Parathyroid adenoma (tissue), 2 donors: ENCODE measurements at regions not wholly inside any gene's neighbourhood (a gene's known extent, or its start where the extent isn't known, plus 50 kb on each side); places are given as distances from the start of the nearest gene placed in this dataset.

ENCODE experiments used
- H2AFZ ChIP-seq: fragments of 300-600 bp; sonication (generic); one replicate; pipeline ENCODE4 v1.7.0; 2017; ENCODE audit warnings: antibody characterized with exemption, mild to moderate bottlenecking
- H3K27ac ChIP-seq: fragments of 300-600 bp; sonication (generic); one replicate; pipeline ENCODE4 v1.7.0; 2017
- H3K27me3 ChIP-seq: fragments of 300-600 bp; sonication (generic); one replicate; pipeline ENCODE4 v1.7.0; 2017; ENCODE audit warnings: low read length; ENCODE audit not compliant: control insufficient read depth, insufficient read depth
- H3K36me3 ChIP-seq: fragments of 300-600 bp; sonication (generic); one replicate; pipeline ENCODE4 v1.7.0; 2017; ENCODE audit warnings: low read length; ENCODE audit not compliant: control insufficient read depth, insufficient read depth
- H3K4me1 ChIP-seq: fragments of 300-600 bp; sonication (generic); one replicate; pipeline ENCODE4 v1.7.0; 2017; ENCODE audit warnings: control low read depth
- H3K4me2 ChIP-seq: fragments of 300-600 bp; sonication (generic); one replicate; pipeline ENCODE4 v1.7.0; 2017; ENCODE audit warnings: low read length
- H3K4me3 ChIP-seq: fragments of 300-600 bp; sonication (generic); one replicate; pipeline ENCODE4 v1.7.0; 2017; ENCODE audit warnings: low read depth, low read length
- H3K79me2 ChIP-seq: fragments of 300-600 bp; sonication (generic); one replicate; pipeline ENCODE4 v1.7.0; 2017; ENCODE audit warnings: control low read depth
- H3K9ac ChIP-seq: fragments of 300-600 bp; sonication (generic); one replicate; pipeline ENCODE4 v1.7.0; 2017; ENCODE audit warnings: mild to moderate bottlenecking
- H3K9me3 ChIP-seq: fragments of 300-600 bp; sonication (generic); one replicate; pipeline ENCODE4 v1.7.0; 2017; ENCODE audit warnings: low read length; ENCODE audit not compliant: control insufficient read depth
- TF ChIP-seq, protein P1 (sequence below): fragments of 300-600 bp; sonication (generic); IDR thresholded peaks from one replicate; pipeline ENCODE4 v1.7.0; 2017; ENCODE audit warnings: antibody characterized with exemption, mild to moderate bottlenecking
- donor health status: primary hyperparathyroidism.

DNA sequence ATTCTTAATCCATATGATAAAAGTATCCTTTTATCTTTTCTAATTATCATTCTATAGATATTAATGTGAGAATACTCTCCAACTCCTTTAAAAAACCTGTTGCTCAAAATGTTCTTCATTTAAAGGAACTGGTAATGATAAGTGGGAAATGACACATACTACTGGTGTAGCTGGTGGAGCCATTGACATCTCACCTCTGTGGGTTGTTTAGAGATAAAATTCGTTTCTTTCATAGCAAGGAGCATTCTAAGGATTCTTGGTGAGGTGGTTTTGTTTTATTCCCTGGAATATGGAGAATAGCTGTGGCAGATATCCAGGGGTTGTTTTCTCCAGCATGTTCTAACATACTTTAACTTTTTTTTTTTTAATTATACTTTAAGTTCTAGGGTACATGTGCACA, 299.8 kb upstream of the THBS1 start:
- Histone ChIP-seq H3K9me3 (no peaks in the 10 kb centered on the region), H3K4me2 (no peak overlapping the region), H3K4me1 (no peaks in the 10 kb centered on the region), H3K27me3 (no peaks in the 10 kb centered on the region), H3K36me3 (no peaks in the 10 kb centered on the region), H3K9ac (no peak overlapping the region), H3K4me3 (no peak overlapping the region), H3K79me2 (no peaks in the 10 kb centered on the region), H3K27ac (no peak overlapping the region), H2AFZ (no peak overlapping the region)
- TF ChIP-seq, protein P1, sequence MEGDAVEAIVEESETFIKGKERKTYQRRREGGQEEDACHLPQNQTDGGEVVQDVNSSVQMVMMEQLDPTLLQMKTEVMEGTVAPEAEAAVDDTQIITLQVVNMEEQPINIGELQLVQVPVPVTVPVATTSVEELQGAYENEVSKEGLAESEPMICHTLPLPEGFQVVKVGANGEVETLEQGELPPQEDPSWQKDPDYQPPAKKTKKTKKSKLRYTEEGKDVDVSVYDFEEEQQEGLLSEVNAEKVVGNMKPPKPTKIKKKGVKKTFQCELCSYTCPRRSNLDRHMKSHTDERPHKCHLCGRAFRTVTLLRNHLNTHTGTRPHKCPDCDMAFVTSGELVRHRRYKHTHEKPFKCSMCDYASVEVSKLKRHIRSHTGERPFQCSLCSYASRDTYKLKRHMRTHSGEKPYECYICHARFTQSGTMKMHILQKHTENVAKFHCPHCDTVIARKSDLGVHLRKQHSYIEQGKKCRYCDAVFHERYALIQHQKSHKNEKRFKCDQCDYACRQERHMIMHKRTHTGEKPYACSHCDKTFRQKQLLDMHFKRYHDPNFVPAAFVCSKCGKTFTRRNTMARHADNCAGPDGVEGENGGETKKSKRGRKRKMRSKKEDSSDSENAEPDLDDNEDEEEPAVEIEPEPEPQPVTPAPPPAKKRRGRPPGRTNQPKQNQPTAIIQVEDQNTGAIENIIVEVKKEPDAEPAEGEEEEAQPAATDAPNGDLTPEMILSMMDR, result no peak

GRCh38 chr15:39282663-39283208, 298.1 kb upstream of the THBS1 start:
- Histone ChIP-seq H3K79me2 (no peaks in the 10 kb centered on the region), H2AFZ (no peak overlapping the region), H3K27ac (no peak overlapping the region), H3K4me1 (no peaks in the 10 kb centered on the region), H3K9ac (no peak overlapping the region), H3K4me3 (no peak overlapping the region), H3K27me3 (no peaks in the 10 kb centered on the region), H3K4me2 (no peak overlapping the region), H3K36me3 (no peaks in the 10 kb centered on the region), H3K9me3 (no peaks in the 10 kb centered on the region)
- TF ChIP-seq, protein P1, result no peak

GRCh38 chr15:39283531-39283930, 297.3 kb upstream of the THBS1 start:
- Histone ChIP-seq H3K79me2 (no peaks in the 10 kb centered on the region), H3K27me3 (no peaks in the 10 kb centered on the region), H2AFZ (no peak overlapping the region), H3K36me3 (no peaks in the 10 kb centered on the region), H3K9ac (no peak overlapping the region), H3K27ac (no peak overlapping the region), H3K9me3 (no peaks in the 10 kb centered on the region), H3K4me3 (no peak overlapping the region), H3K4me1 (no peaks in the 10 kb centered on the region), H3K4me2 (no peak overlapping the region)
- TF ChIP-seq, protein P1, result no peak

GRCh38 chr15:39285071-39285470, 295.8 kb upstream of the THBS1 start:
- no peak overlapping the region for H3K4me2 ChIP-seq
- H2AFZ ChIP-seq, result no peak overlapping the region
- no peak overlapping the region for H3K9ac ChIP-seq
- H3K4me1 ChIP-seq, result no peaks in the 10 kb centered on the region
- H3K27ac ChIP-seq, result no peak overlapping the region
- H3K4me3 ChIP-seq, result no peak overlapping the region
- no peaks in the 10 kb centered on the region for H3K36me3 ChIP-seq
- no peaks in the 10 kb centered on the region for H3K79me2 ChIP-seq
- no peaks in the 10 kb centered on the region for H3K27me3 ChIP-seq
- H3K9me3 ChIP-seq, result no peaks in the 10 kb centered on the region
- TF ChIP-seq, protein P1, result no peak

DNA sequence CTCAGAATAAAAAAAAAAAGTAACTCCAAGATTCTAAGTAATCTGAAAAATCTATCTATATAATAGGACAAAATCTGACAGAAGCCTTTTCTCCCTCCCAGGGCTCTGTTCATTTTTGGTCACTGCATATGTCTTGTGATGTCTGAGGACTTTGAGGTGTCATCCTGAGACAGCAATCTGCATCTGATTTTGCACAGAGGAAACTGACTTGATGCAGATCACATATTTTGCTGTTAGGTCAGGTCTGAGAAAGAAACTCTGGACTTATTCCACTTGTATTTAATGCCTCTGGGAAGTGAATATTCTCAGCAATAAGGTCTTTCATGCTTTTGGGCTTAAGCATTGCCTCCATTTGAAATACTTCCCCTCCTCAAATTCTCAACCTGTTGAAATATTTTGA, 295.2 kb upstream of the THBS1 start:
- Histone ChIP-seq H3K4me3 (no peak overlapping the region), H3K4me2 (no peak overlapping the region), H3K27me3 (no peaks in the 10 kb centered on the region), H3K4me1 (no peaks in the 10 kb centered on the region), H3K36me3 (no peaks in the 10 kb centered on the region), H2AFZ (no peak overlapping the region), H3K27ac (no peak overlapping the region), H3K9ac (no peak overlapping the region), H3K9me3 (no peaks in the 10 kb centered on the region), H3K79me2 (no peaks in the 10 kb centered on the region)
- TF ChIP-seq, protein P1, result no peak
